Fibroblast of skin of back (primary cell): ENCODE measurements at regions not wholly inside any gene's neighbourhood (a gene's known extent, or its start where the extent isn't known, plus 50 kb on each side); places are given as distances from the start of the nearest gene placed in this dataset.
"Not testable (repeated sequence)": the region's sequence is repeated elsewhere in the genome, so short reads cannot be mapped to it uniquely, and the experiment has no call there.

ENCODE experiments used
- DNase-seq: peaks from one replicate; pipeline ENCODE4 v3.0.0-alpha.2; 2013

DNA sequence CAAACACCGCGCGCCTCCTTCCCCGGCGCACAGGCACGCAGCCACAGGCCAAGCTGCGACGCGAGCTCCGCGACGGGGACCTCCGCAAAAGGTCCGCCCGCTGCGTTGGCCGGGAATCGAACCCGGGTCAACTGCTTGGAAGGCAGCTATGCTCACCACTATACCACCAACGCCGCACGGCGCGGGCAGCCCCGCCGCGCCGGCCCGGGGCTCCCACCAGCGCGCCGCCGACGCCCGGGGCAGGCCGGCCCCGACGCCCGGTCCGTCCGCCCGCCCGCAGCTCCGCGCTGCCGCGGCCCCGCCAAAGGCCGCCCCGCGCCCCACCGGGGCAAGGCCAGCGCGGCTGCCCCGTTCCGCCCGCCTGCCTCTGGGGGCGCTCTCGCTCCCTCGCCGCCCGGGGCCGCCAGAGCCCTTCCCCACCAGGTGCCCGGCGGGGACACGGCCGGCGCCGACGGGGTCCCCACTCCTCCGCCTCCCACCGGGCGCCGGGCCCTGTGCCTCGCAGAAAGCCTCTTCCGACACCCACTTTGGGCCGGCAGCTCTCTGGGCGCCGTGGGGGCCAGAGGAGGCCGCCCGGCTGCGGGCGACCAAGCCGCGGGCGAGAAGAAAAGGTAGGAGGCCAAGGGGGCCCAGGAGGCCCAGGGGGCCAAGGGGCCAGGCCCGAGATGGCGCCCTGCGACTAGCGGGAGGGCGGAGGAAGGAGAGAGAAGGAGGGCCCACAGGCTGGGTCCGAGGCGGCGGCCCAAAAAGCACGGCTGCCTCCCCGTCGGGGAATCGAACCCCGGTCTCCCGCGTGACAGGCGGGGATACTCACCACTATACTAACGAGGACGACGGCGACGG is 50.2 kb upstream of the FCGR2A start:
- not testable (repeated sequence) for DNase-seq

DNA sequence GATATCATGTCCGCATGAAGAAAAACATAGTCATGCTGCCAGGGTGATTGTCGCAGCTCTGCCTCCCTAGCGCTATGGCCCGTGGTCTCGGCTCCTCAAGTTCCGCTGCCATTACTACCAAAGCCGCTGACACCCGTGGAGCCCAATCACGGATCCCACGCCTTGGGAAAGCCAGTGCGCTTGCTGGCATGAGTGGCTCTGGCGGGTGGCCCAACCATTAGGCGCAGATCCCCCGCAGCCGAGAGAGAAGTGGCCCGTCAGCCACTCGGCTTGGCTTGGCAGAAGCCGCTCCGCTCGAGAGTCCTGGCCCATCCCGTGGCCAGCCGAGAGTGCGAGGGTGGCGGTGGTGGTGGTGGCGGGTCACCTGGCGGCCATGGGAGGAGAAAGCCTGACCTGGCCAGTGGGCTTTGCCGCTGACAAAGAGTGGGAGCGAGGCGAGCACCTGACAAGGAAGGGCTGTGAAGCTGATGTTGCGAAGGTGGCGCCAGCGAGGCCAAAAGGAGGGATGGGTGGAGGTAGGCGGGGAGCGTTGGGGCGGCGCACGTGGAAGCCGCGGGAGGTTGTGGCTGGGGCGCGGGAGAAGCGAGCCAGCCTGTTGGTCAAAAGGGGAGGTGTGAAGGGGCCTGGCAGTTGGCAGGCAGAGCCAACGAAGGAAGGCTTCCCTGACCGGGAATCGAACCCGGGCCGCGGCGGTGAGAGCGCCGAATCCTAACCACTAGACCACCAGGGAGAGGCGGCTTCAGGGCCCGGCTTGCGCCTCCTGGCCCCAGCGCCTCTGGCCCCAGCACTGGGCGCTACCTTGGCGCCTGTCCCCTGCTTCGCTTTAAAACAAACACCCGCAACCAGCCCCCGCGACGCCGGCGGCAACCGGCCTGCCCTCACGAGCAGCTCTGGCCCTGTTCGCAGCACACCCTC is 51.0 kb upstream of the FCGR2A start:
- DNase-seq = not testable (repeated sequence)

DNA sequence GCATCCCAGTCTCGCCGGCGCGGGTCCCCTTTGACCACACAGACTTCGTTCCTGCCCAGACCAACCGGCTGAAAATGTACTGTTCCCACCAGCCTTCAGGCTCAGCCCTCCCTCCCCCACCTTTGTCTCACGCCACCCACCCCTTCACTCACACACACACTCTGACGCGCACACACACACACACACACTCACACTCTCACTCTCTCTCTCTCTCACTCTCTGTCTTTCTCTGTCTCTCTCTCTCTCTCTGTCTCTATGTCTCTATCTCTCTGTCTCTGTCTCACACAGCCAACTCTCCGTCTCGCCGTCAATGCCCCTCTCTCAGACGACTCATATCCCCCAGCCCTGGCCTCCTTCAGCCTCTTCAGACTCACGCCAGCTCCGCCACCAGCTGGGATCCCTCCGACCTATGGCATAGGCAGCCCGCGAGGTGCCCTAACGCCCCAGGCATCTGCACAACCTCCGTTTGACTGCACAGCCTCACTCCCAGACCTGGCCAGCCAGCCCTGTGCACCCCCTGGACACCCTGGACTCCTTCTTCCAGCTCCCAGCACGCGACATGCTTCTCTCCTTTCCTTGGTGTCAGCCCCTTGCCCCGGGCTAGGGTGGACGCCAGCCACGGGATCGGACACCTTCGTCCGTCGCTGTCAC is 53.4 kb upstream of the FCGR2A start:
- not testable (repeated sequence) for DNase-seq

DNA sequence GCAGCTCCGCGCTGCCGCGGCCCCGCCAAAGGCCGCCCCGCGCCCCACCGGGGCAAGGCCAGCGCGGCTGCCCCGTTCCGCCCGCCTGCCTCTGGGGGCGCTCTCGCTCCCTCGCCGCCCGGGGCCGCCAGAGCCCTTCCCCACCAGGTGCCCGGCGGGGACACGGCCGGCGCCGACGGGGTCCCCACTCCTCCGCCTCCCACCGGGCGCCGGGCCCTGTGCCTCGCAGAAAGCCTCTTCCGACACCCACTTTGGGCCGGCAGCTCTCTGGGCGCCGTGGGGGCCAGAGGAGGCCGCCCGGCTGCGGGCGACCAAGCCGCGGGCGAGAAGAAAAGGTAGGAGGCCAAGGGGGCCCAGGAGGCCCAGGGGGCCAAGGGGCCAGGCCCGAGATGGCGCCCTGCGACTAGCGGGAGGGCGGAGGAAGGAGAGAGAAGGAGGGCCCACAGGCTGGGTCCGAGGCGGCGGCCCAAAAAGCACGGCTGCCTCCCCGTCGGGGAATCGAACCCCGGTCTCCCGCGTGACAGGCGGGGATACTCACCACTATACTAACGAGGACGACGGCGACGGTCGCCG is 57.4 kb upstream of the FCGR2A start:
- not testable (repeated sequence) for DNase-seq

DNA sequence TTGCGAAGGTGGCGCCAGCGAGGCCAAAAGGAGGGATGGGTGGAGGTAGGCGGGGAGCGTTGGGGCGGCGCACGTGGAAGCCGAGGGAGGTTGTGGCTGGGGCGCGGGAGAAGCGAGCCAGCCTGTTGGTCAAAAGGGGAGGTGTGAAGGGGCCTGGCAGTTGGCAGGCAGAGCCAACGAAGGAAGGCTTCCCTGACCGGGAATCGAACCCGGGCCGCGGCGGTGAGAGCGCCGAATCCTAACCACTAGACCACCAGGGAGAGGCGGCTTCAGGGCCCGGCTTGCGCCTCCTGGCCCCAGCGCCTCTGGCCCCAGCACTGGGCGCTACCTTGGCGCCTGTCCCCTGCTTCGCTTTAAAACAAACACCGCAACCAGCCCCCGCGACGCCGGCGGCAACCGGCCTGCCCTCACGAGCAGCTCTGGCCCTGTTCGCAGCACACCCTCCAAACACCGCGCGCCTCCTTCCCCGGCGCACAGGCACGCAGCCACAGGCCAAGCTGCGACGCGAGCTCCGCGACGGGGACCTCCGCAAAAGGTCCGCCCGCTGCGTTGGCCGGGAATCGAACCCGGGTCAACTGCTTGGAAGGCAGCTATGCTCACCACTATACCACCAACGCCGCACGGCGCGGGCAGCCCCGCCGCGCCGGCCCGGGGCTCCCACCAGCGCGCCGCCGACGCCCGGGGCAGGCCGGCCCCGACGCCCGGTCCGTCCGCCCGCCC is 58.1 kb upstream of the FCGR2A start:
- DNase-seq = not testable (repeated sequence)

DNA sequence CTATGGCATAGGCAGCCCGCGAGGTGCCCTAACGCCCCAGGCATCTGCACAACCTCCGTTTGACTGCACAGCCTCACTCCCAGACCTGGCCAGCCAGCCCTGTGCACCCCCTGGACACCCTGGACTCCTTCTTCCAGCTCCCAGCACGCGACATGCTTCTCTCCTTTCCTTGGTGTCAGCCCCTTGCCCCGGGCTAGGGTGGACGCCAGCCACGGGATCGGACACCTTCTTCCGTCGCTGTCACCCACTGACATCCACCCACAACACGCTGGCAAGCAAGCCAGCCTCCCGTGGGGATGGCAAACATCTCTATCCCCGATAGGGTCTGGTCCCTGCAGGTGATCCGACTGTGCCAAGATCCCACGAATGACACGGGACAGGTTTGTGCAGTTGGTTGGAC is 60.5 kb upstream of the FCGR2A start:
- not testable (repeated sequence) for DNase-seq

DNA sequence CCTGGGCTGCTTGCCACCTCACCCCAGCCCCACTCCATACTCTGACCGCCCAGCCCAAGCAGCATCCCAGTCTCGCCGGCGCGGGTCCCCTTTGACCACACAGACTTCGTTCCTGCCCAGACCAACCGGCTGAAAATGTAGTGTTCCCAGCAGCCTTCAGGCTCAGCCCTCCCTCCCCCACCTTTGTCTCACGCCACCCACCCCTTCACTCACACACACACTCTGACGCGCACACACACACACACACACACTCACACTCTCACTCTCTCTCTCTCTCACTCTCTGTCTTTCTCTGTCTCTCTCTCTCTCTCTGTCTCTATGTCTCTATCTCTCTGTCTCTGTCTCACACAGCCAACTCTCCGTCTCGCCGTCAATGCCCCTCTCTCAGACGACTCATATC is 61.0 kb upstream of the FCGR2A start:
- DNase-seq = not testable (repeated sequence)

DNA sequence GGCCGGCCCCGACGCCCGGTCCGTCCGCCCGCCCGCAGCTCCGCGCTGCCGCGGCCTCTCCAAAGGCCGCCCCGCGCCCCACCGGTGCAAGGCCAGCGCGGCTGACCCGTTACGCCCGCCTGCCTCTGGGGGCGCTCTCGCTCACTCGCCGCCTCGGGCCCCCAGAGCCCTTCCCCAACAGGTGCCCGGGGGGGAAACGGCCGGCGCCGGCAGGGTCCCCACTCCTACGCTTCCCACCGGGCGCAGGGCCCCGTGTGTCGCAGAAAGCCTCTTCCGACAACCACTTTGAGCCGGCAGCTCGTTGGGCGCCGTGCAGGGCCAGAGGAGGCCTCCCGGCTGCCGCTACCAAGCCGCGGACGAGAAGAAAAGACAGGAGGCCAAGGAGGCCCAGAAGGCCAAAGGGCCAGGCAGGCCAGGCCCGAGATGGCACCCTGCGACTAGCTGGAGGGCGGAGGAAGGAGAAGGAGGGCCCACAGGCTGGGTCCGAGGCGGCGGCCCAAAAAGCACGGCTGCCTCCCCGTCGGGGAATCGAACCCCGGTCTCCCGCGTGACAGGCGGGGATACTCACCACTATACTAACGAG is 64.9 kb upstream of the FCGR2A start:
- peak; percentile 74 for DNase-seq

DNA sequence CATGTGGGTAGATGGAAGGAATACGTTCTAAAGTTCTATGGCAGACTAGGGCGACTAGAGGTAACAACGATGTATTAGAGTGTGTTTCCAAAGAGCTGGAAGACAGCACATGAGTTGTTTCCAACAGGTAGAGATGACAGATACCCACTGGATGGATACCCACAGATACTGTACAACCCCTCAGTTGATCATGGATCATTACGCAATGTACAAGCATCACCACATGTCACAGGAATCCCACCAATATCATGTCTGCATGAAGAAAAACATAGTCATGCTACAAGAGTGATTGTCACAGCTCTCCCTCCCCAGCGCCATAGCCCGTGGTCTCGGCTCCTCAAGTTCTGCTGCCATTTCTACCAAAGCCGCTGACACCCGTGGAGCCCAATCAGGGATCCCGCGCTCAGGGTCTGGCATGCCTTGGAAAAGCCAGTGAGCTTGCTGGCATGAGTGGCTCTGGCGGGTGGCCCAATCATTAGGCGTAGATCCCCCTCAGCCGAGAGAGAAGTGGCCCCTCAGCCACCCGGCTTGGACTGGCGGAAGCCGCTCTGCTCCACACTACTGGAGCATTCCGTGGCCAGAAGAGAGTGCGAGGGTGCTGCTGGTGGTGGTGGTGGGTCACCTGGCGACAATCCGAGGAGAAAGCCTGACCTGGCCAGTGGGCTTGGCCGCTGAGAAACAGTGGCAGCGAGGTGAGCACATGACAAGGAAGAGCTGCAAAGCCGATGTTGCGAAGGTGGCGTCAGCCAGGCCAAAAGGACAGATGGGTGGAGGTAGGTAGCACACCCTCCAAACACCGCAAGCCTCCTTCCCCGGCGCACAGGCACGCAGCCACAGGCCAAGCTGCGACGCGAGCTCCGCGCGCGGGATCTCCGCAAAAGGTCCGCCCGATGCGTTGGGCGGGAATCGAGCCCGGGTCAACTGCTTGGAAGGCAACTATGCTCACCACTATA is 65.7 kb upstream of the FCGR2A start:
- peak; percentile 39 for DNase-seq

DNA sequence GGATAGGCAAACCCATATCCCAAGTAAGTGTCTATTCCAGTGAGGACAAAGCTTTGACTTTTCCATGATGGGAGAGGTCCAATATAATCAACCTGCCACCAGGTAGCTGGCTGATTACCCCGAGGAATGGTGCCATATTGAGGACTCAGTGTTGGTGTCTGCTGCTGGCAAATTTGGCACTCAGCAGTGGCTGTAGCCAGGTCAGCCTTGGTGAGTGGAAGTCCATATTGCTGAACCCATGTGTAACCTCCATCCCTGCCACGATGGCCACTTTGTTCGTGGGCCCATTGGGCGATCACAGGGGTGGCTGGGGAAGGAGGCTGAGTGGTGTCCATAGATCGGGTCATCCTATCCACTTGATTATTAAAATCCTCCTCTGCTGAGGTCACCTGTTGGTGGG is 65.5 kb upstream of the CFAP126 start:
- not testable (repeated sequence) for DNase-seq

DNA sequence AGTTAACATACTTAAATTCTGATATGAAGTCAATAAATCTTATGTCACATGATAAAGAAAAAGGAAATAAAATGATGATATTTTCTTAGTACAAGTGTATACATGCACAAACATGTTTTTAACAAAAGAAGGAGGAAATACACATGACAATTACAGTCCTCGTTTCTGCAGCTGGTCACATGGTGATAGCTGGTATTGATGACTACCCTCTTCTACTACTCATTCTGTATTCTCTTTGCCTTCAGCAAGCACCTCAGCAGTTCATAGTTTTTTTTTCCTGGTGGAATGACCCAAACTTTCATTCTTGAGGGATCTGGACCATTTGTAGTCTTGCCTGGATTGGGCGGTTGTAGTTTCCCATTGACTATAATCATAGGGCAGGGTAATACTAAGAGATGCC is 64.4 kb upstream of the CFAP126 start:
- no peak for DNase-seq

DNA sequence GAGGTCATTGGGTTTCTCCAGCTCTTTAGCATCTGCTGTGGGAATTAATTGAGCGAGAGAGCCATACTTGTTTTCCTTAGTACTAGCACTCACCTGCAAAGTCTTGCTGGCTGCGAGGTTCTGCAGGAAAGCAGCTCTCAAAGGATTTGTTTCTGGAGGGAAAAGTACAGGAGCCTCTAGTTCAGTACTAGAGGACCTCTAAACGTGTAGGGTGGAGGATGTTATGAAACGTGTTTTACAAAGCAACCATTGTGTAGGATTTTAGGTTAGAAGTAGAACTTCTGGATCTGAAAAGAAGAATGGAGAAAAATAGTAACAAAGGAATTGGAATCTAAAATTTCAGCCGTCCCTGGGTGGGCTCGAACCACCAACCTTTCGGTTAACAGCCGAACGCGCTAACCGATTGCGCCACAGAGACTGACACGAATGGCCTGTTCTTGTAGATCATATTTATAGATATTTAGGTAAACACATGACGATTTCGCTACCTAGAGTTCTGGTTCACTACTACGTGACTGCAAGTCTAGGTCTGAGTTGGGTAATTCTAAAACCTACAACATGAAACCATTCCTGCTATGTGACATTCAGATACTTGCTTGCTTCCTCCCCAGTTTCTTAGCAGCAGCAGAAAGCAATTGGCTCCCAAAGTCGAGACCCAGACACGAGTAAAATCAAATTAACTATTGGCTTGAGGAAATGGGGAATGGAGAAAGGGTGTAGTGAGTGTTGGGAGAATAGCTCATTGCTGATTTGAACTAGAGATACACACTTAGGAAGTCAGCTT is 60.2 kb upstream of the CFAP126 start:
- peak; percentile 51 for DNase-seq

DNA sequence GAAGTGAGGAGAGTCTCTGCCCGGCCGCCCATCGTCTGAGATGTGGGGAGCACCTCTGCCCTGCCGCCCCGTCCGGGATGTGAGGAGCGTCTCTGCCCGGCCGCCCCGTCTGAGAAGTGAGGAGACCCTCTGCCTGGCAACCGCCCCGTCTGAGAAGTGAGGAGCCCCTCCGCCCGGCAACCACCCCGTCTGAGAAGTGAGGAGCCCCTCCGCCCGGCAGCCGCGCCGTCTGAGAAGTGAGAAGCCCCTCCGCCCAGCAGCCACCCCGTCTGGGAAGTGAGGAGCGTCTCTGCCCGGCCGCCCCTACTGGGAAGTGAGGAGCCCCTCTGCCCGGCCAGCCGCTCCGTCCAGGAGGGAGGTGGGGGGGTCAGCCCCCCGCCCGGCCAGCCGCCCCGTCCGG is 55.2 kb upstream of the CFAP126 start:
- not testable (repeated sequence) for DNase-seq

DNA sequence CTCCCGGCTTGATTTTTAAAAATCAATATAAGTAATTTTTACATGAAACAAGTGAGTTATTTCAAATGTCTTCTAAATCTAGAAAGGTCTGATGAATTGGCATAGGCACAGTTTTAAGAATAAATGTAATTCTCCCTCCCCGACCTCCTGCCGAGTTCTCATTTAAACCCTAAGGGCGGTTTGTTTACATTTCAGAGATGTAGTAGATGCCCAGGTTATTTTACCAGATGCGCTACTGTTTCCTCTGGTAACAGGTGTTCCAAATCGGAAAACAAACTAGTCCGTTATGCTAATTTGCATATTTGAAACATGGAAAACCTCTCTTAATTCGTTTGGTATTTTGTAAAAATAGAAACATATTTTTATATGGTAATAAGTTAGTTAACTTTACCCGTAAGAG is 53.8 kb upstream of the CFAP126 start:
- no peak for DNase-seq

DNA sequence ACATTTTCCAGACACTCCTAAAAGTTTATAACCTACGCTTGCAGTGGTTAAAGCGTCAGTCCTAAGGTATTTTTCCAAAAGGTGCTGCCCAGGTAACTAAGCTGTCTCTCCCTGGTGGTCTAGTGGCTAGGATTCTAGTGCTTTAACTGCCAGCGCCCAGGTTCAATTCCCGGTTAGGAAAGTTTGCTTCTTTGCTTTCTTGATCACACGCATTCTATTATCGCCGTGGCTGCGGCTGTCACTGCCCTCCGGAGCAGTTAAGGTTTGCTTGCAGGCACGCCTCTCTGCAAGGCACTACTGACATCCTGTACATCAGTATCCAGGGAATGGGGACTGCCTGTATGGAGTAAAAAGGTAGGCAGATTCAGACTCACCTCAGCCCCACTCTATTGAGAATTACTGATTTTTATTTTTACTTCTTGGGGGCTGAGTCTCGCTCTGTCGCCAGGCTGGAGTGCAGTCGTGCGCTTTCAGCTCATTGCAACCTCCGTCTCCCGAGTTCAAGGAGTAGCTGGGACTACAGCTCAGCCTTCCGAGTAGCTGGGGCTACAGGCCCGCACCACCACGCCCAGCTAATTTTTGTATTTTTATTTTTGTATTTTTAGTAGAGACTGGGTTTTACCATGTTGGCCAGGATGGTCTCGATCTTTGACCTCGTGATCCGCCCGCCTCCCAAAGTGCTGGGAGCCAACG is 53.2 kb upstream of the CFAP126 start:
- DNase-seq = no peak

DNA sequence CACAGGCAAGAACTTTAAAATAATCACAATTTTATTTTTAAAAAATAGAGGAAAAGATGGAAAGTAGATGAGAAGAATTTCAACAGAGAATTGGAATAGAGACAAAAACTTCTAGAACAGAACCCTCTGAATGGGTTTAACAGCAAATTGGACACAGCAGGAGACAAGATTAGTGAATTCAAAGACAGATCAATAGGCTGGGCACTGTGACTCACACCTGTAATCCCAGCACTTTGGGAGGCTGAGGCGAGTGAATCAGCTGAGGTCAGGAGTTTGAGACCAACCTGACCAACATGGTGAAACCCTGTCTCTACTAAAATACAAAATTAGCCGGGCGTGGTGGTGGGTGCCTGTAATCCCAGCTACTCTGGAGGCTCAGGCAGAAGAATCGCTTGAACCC is 49.9 kb upstream of the CFAP126 start:
- not testable (repeated sequence) for DNase-seq
